HK-2 (cell line): ENCODE measurements at regions not wholly inside any gene's neighbourhood (a gene's known extent, or its start where the extent isn't known, plus 50 kb on each side); places are given as distances from the start of the nearest gene placed in this dataset.

ENCODE experiments used
- DNase-seq: peaks from one replicate; pipeline ENCODE4 v3.0.0-alpha.2; 2018; ENCODE audit not compliant: unreplicated experiment

GRCh38 chr3:30495172-30496065, 111.0 kb upstream of the TGFBR2 start:
- no peak for DNase-seq

GRCh38 chr3:30496066-30496966, 110.1 kb upstream of the TGFBR2 start:
- no peak for DNase-seq

GRCh38 chr3:30498587-30498967, 107.8 kb upstream of the TGFBR2 start:
- DNase-seq = no peak

- no peak for DNase-seq
Measured at GRCh38 chr3:30500666-30501399, 105.6 kb upstream of the TGFBR2 start.

- DNase-seq = no peak
Measured at GRCh38 chr3:30501526-30501925, 104.9 kb upstream of the TGFBR2 start.

- no peak for DNase-seq
Measured at GRCh38 chr3:30502051-30502741, 104.2 kb upstream of the TGFBR2 start.

GRCh38 chr3:30502742-30503073, 103.7 kb upstream of the TGFBR2 start:
- no peak for DNase-seq

- DNase-seq = no peak
Measured at GRCh38 chr3:30503446-30503845, 103.0 kb upstream of the TGFBR2 start.

GRCh38 chr3:30504939-30505338, 101.5 kb upstream of the TGFBR2 start:
- DNase-seq = no peak

GRCh38 chr3:30505866-30506520, 100.4 kb upstream of the TGFBR2 start:
- no peak for DNase-seq

- no peak for DNase-seq
Measured at GRCh38 chr3:30508339-30508738, 98.1 kb upstream of the TGFBR2 start.

GRCh38 chr3:30510596-30510995, 95.8 kb upstream of the TGFBR2 start:
- DNase-seq = no peak

GRCh38 chr3:30511524-30512251, 94.7 kb upstream of the TGFBR2 start:
- no peak for DNase-seq

GRCh38 chr3:30512576-30512975, 93.8 kb upstream of the TGFBR2 start:
- DNase-seq = no peak

- DNase-seq = no peak
Measured at GRCh38 chr3:30513374-30514152, 92.8 kb upstream of the TGFBR2 start.

GRCh38 chr3:30516238-30516637, 90.2 kb upstream of the TGFBR2 start:
- DNase-seq = no peak

- DNase-seq = no peak
Measured at GRCh38 chr3:30518181-30518864, 88.1 kb upstream of the TGFBR2 start.

GRCh38 chr3:30518872-30519271, 87.5 kb upstream of the TGFBR2 start:
- no peak for DNase-seq

- DNase-seq = no peak
Measured at GRCh38 chr3:30520699-30521098, 85.7 kb upstream of the TGFBR2 start.
